Limb (tissue), 2 donors: ENCODE measurements at regions not wholly inside any gene's neighbourhood (a gene's known extent, or its start where the extent isn't known, plus 50 kb on each side); places are given as distances from the start of the nearest gene placed in this dataset.
A peak's percentile ranks its signal among the peaks of the same experiment; 100 is the strongest.
"Not testable (repeated sequence)": the region's sequence is repeated elsewhere in the genome, so short reads cannot be mapped to it uniquely, and the experiment has no call there.

Experiments used
- DNase-seq, 2 donors: peaks; one replicate each; pipeline ENCODE4 v3.0.0-alpha.2; 2016; ENCODE audit errors: extremely low spot score in 2 of 2

GRCh38 chr1:119191325-119191724 lies 50.9 kb upstream of the WARS2 start:
- no peak for DNase-seq

DNA sequence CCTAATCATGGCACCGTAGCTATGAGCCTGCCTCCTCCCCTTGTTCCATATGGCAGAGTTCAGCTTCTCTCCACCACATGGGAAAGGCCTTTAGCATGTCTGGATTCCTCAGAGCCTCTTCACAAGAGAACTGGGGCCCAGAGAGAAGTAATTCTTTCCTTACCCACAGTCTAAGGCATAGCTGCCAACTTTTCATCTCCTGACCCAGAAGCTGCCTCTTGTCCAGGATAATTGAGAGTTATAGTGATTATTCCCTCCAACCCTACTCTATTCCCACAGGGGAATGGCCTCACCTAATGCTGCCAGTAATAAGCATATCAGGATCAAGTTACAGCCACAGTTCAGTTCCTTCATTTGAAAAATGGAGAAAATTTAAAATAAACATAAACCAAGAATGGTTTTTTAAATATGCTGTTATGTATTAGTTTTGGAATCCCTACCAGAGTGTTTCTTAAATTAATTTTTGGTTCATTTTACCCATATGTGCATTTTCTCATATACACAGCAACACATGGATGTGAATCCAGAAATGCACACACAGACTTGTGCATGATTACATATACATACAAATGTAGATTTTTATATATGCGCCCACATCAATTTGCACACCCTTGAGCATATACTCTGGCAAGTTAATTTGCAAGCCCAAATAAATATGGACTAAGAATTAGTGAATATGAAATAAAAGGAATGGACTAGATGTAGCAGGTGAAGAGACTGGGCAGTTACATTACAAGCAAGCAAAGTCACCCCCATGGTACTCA lies 63.9 kb upstream of the WARS2 start:
- DNase-seq, result no peak

GRCh38 chr1:119204961-119205357 lies 64.5 kb upstream of the WARS2 start:
- no peak for DNase-seq

GRCh38 chr1:119209061-119209460 lies 68.6 kb upstream of the WARS2 start:
- DNase-seq, result no peak

- DNase-seq, result no peak
These were observed 69.3 kb upstream of the WARS2 start for GRCh38 chr1:119209596-119210295.

DNA sequence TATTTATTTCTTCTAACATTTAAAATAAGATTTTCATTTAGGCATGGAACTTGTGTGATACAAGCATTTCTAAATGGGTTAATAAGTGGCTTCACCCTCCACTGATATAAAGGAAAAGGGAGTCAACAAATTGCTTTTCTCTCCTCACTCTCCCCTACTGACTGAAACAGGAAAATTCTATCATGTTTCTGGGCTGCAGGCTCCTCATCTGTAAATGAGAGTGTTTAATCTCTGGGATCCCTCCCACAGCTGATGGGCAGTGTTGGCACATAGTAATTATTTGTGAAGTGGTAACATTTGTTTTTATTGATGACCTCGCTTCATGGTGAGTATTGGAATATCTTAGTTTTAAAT lies 69.8 kb upstream of the WARS2 start:
- no peak for DNase-seq

- DNase-seq, result not testable (repeated sequence)
These were observed 72.8 kb upstream of the WARS2 start for GRCh38 chr1:119213213-119213612.

GRCh38 chr1:119214961-119215360 lies 74.5 kb upstream of the WARS2 start:
- DNase-seq, result not testable (repeated sequence)

- DNase-seq, result no peak
These were observed 76.9 kb upstream of the WARS2 start for GRCh38 chr1:119217309-119217828.

DNA sequence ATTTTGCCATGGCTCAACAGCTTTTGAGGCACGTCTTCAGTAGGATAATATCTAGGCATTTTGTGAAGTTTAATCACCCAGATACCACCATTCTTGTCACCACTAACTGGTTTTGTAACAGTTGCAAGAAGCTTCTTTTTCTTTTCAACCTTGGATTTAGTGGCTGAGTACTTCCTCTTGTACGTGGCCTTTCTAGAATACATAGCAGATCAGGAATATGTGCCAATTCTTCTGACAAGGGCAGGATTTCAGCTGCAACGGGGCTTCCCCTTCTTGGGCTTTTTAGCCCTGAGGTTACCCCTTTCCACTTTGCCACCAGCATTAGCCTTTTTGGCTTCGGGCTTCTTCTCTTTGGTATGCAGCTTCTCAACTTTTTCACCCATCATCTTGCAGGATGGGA lies 79.3 kb upstream of the WARS2 start:
- no peak for DNase-seq

DNA sequence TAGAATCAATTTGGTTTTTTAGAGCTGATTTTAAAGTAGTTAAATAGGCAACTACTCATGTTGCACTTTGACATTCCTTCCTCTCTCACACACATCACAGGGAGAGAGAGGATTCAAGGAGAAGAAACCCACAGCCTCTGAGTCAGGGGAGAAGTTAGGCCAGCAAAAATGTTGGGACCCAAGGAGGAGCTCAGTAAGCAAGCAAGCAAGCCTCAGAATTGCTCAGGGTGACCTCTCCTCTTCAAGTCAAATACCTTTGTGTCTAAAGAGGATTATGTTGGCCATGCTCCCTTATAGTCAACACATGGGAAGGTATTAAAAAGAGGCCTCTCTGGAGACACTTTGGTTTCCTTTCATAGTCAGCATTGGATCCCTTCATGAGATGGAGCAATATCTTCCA lies 80.5 kb upstream of the WARS2 start:
- no peak for DNase-seq

DNA sequence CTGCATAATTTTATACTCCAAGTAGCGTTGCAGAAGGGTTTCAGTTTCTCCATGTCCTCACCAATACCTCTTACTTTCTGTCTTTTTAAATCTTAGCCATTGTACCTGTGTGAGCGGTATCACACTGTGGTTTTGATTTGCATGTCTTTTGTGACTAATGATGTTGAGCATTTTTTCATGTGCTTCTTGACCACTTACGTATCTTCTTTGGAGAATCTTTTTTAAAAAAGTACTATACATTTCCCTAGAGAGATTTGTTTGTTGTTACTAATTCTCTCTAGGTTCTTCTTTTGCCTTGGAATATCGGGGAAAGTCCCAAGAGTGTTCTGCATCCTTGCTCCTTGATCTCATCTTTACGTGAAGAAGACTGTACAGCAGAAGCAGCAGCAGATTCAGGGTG lies 81.8 kb upstream of the WARS2 start:
- DNase-seq, result no peak

- DNase-seq, result peak in 1 of 2 donors; percentile 68
These were observed 84.8 kb upstream of the WARS2 start for GRCh38 chr1:119225265-119225664.

DNA sequence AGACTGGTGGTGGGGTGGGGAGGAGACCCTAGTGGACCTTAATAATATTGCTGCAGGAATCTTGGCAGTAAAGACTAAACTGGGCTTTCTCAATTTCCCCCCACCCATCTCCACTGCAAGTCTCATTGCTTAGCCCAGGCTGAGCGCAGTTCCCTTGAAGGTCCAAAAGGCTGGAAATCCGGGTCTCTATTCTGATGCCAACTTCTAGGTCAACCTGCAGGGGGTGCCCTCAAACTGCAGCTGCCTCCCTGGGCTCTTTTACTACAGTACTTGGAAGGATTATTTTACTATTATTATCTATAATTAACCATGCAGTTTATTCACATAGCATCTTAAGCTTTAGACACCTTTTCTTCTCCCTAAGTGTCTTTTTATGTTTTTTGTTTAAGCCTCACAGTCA lies 85.4 kb upstream of the WARS2 start:
- no peak for DNase-seq

DNA sequence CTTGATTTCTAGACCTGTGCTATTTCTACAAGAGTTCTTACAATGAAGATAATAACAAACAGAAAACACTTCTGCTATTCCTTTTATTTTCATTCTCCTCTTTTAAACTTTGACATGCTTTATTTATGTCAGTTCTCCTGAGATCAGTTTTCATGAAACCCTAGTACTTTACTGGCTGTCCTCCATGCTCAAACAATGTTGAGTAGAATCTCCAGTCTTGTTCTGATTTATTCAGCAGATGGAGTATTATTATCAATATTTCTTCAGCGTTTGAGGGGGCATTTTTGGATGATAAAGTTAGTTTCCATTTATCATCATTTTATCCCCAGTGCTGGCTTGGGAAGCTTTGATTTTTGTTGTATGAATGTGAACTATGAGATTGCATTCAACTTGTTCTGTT lies 85.9 kb upstream of the WARS2 start:
- DNase-seq, result no peak

- DNase-seq, result no peak
These were observed 86.5 kb upstream of the WARS2 start for GRCh38 chr1:119226913-119227312.

GRCh38 chr1:119227456-119227855 lies 87.0 kb upstream of the WARS2 start:
- DNase-seq, result no peak

GRCh38 chr1:119228335-119229080 lies 88.1 kb upstream of the WARS2 start:
- DNase-seq, result no peak

DNA sequence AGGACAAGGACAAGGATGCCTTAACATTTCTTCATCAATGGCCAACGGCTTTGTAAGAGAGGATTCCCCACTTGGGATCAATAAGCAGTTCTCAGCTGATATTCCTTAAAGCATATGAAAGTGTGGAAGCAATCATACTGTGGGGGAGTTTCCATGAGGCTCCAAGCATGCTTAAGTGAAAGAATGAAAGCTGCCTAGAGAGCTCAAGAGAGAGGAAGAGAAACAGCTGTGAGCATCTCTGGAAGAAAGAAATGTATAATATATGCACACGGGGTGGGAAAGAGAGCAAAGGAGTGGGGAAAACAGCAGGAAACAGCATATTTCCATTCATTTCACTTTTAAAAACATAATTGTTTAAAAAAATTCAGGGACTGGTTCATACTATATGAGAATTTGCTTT lies 94.7 kb upstream of the WARS2 start:
- DNase-seq, result no peak

DNA sequence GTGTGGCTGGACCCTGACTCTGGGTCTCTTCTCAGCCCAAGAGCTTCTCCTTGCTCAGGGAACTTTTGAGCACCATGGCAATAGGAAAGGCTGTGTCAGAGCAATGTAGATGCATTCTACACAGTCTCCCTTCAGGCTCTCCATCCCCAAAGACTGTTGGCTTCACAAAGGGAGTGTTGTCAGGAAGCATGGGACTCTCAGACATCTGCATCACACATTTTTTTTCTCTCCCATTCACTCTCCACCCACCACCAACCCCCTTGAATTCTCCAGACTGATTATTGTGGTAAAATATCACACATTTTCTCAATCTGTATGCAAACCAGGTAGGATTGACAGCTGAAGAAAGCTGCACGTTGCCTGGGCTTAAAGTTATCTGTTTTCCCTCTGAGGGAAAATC lies 105.4 kb upstream of the WARS2 start:
- no peak for DNase-seq

- no peak for DNase-seq
These were observed 108.8 kb upstream of the WARS2 start for GRCh38 chr1:119249283-119249682.

- no peak for DNase-seq
These were observed 109.8 kb upstream of the WARS2 start for GRCh38 chr1:119250299-119250698.
